Liver (tissue), 3 donors: ENCODE measurements at regions not wholly inside any gene's neighbourhood (a gene's known extent, or its start where the extent isn't known, plus 50 kb on each side); places are given as distances from the start of the nearest gene placed in this dataset.

Source experiments
- ATF3 ChIP-seq: IDR thresholded peaks from 2 replicates; pipeline ENCODE4 v1.6.1; 2016; ENCODE audit warnings: antibody characterized with exemption
- EGR1 ChIP-seq, 2 donors: IDR thresholded peaks; 2 replicates each; pipeline ENCODE4 v1.6.1; 2016 to 2018; ENCODE audit warnings: antibody characterized with exemption in 2 of 2, low read depth in 2 of 2
- FOXA1 ChIP-seq: IDR thresholded peaks from 2 replicates; pipeline ENCODE4 v1.6.1; 2016; ENCODE audit warnings: antibody characterized with exemption
- FOXA2 ChIP-seq: IDR thresholded peaks from 2 replicates; pipeline ENCODE4 v1.6.1; 2016; ENCODE audit warnings: antibody characterized with exemption
- GABPA ChIP-seq, 2 donors: IDR thresholded peaks in 1 of 2; conservative IDR thresholded peaks in 1 of 2; 2 replicates each; pipeline ENCODE4 v1.6.1; 2016; ENCODE audit warnings: antibody characterized with exemption in 2 of 2, mild to moderate bottlenecking in 1 of 2, moderate library complexity in 1 of 2
- JUND ChIP-seq, 2 donors: IDR thresholded peaks; 2 replicates each; pipeline ENCODE4 v1.6.1; 2016; ENCODE audit warnings: antibody characterized with exemption in 2 of 2
- MAX ChIP-seq: IDR thresholded peaks from 2 replicates; pipeline ENCODE4 v1.6.1; 2016; ENCODE audit warnings: antibody characterized with exemption
- RAD21 ChIP-seq, 2 donors: IDR thresholded peaks; 2 replicates each; pipeline ENCODE4 v1.6.1; 2016; ENCODE audit warnings: antibody characterized with exemption in 2 of 2, mild to moderate bottlenecking in 2 of 2
- SP1 ChIP-seq: IDR thresholded peaks from 2 replicates; pipeline ENCODE4 v1.6.1; 2018; ENCODE audit warnings: antibody characterized with exemption, mild to moderate bottlenecking
- TAF1 ChIP-seq: conservative IDR thresholded peaks from 2 replicates; pipeline ENCODE4 v1.6.1; 2016; ENCODE audit warnings: antibody characterized with exemption, mild to moderate bottlenecking
- YY1 ChIP-seq: IDR thresholded peaks from 2 replicates; pipeline ENCODE4 v1.6.1; 2016; ENCODE audit warnings: antibody characterized with exemption, mild to moderate bottlenecking
- ZBTB33 ChIP-seq: IDR thresholded peaks from 2 replicates; pipeline ENCODE4 v1.6.1; 2016; ENCODE audit warnings: antibody characterized with exemption
- TF ChIP-seq, protein P1 (sequence below): fragments of 150-350 bp; IDR thresholded peaks from 2 replicates; pipeline ENCODE4 v1.5.1; 2017; ENCODE audit warnings: improper control_type of control experiment, low read depth, low read length; ENCODE audit not compliant: missing input control
- TF ChIP-seq, protein P2 (sequence below): IDR thresholded peaks from 2 replicates; pipeline ENCODE4 v1.6.1; 2016; ENCODE audit warnings: antibody characterized with exemption, mild to moderate bottlenecking
- donor health status: healthy.
- donor health status: healthy.

DNA sequence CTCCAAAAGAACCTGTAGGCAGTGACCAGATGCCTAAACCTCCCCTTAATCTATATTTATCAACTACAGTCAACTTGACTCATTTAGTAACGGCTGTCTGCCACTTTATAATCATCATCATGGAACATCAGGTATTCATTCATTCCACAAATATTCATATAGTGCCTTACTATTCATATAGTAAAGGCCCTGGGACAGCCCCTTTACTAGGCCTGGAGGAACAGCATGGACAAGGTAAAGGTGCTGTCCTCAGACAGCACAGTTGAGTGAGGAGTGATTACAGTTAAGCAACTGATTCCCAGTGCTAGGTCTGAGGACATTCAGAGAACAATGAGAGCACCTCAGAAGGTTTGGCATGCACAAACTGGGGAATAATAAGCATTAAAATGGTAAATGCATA lies 346.5 kb upstream of the RORA start:
- TF ChIP-seq, protein P1, sequence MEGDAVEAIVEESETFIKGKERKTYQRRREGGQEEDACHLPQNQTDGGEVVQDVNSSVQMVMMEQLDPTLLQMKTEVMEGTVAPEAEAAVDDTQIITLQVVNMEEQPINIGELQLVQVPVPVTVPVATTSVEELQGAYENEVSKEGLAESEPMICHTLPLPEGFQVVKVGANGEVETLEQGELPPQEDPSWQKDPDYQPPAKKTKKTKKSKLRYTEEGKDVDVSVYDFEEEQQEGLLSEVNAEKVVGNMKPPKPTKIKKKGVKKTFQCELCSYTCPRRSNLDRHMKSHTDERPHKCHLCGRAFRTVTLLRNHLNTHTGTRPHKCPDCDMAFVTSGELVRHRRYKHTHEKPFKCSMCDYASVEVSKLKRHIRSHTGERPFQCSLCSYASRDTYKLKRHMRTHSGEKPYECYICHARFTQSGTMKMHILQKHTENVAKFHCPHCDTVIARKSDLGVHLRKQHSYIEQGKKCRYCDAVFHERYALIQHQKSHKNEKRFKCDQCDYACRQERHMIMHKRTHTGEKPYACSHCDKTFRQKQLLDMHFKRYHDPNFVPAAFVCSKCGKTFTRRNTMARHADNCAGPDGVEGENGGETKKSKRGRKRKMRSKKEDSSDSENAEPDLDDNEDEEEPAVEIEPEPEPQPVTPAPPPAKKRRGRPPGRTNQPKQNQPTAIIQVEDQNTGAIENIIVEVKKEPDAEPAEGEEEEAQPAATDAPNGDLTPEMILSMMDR = no peak
- no peak for TF ChIP-seq FOXA2
- no peak for TF ChIP-seq ATF3
- TF ChIP-seq TAF1 = no peak
- no peak for TF ChIP-seq JUND (IDR thresholded peaks at IDR 0.05)
- no peak for TF ChIP-seq SP1
- no peak for TF ChIP-seq RAD21 (IDR thresholded peaks at IDR 0.05)
- no peak for TF ChIP-seq GABPA (IDR thresholded peaks at IDR 0.05 in 1 of 2, conservative IDR thresholded peaks at IDR 0.05 in 1 of 2)
- TF ChIP-seq, protein P2, sequence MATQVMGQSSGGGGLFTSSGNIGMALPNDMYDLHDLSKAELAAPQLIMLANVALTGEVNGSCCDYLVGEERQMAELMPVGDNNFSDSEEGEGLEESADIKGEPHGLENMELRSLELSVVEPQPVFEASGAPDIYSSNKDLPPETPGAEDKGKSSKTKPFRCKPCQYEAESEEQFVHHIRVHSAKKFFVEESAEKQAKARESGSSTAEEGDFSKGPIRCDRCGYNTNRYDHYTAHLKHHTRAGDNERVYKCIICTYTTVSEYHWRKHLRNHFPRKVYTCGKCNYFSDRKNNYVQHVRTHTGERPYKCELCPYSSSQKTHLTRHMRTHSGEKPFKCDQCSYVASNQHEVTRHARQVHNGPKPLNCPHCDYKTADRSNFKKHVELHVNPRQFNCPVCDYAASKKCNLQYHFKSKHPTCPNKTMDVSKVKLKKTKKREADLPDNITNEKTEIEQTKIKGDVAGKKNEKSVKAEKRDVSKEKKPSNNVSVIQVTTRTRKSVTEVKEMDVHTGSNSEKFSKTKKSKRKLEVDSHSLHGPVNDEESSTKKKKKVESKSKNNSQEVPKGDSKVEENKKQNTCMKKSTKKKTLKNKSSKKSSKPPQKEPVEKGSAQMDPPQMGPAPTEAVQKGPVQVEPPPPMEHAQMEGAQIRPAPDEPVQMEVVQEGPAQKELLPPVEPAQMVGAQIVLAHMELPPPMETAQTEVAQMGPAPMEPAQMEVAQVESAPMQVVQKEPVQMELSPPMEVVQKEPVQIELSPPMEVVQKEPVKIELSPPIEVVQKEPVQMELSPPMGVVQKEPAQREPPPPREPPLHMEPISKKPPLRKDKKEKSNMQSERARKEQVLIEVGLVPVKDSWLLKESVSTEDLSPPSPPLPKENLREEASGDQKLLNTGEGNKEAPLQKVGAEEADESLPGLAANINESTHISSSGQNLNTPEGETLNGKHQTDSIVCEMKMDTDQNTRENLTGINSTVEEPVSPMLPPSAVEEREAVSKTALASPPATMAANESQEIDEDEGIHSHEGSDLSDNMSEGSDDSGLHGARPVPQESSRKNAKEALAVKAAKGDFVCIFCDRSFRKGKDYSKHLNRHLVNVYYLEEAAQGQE = no peak
- TF ChIP-seq FOXA1 = no peak
- no peak for TF ChIP-seq YY1
- no peak for TF ChIP-seq EGR1 (IDR thresholded peaks at IDR 0.05; ENCODE audit: low read depth in 2 of 2)
- no peak for TF ChIP-seq MAX
- no peak for TF ChIP-seq ZBTB33
